Kidney (tissue), 13 donors: ENCODE measurements at regions not wholly inside any gene's neighbourhood (a gene's known extent, or its start where the extent isn't known, plus 50 kb on each side); places are given as distances from the start of the nearest gene placed in this dataset.
"Not testable (repeated sequence)": the region's sequence is repeated elsewhere in the genome, so short reads cannot be mapped to it uniquely, and the experiment has no call there.

Source experiments
- DNase-seq, 5 donors: peaks; one replicate each; pipeline ENCODE4 v3.0.0-alpha.2; 2013 to 2020
- FAIRE-seq: peaks from 2 replicates; lab custom pipeline; 2012; peaks lifted over from hg19 to GRCh38; lab: Jason Lieb, UNC
- H3K27ac ChIP-seq, 2 donors: one replicate each; pipeline ENCODE4 v1.7.0; 2013; ENCODE audit warnings: low read depth in 2 of 2, low read length in 2 of 2, inconsistent platforms in 1 of 2
- H3K27me3 ChIP-seq: one replicate; pipeline ENCODE4 v1.7.1; 2013; ENCODE audit warnings: low read length, inconsistent platforms; ENCODE audit not compliant: control insufficient read depth, insufficient read depth
- H3K36me3 ChIP-seq, 3 donors: one replicate each; pipeline versions ENCODE4 v1.7.0 to v1.7.1; 2013; ENCODE audit warnings: low read length in 3 of 3, control low read depth in 1 of 3, inconsistent platforms in 1 of 3; ENCODE audit not compliant: insufficient read depth in 3 of 3, control insufficient read depth in 2 of 3
- H3K4me1 ChIP-seq, 3 donors: one replicate each; pipeline versions ENCODE4 v1.7.0 to v1.7.1; 2013; ENCODE audit warnings: low read length in 3 of 3, inconsistent platforms in 1 of 3, low read depth in 1 of 3; ENCODE audit not compliant: control insufficient read depth in 2 of 3, insufficient read depth in 2 of 3
- H3K4me3 ChIP-seq, 3 donors: one replicate each; pipeline versions ENCODE4 v1.7.0 to v1.8.1; 2013; ENCODE audit warnings: low read length in 3 of 3, control low read depth in 1 of 3, inconsistent platforms in 1 of 3
- H3K9ac ChIP-seq, 3 donors: one replicate each; pipeline versions ENCODE4 v1.7.0 to v1.7.1; 2013; ENCODE audit warnings: low read length in 3 of 3, control low read depth in 1 of 3, inconsistent platforms in 1 of 3
- H3K9me3 ChIP-seq, 3 donors: one replicate each; pipeline versions ENCODE4 v1.7.0 to v1.7.1; 2013; ENCODE audit warnings: low read length in 3 of 3, control low read depth in 1 of 3, inconsistent platforms in 1 of 3; ENCODE audit not compliant: control insufficient read depth in 2 of 3, insufficient read depth in 1 of 3
- intact Hi-C: fragments of 100-400 bp; cut with DNase I; formaldehyde crosslinking; loops from one replicate; pipeline ENCODE4 v1.11.1; 2022
- TF ChIP-seq, protein P1 (sequence below): IDR thresholded peaks from 3 replicates; pipeline ENCODE4 v1.5.1; 2012; ENCODE audit warnings: mild to moderate bottlenecking, moderate library complexity, borderline replicate concordance; ENCODE audit not compliant: insufficient read depth; ENCODE audit errors: extremely low read depth
- donor health status: control.
- donor health status: control.
- donor health status: control.
- donor health status: control.
- donor health status: control.
- donor health status: DM: yes; HTN: yes; CAD: no.
- donor health status: Normal renal cell carcinoma (clear cell type).

DNA sequence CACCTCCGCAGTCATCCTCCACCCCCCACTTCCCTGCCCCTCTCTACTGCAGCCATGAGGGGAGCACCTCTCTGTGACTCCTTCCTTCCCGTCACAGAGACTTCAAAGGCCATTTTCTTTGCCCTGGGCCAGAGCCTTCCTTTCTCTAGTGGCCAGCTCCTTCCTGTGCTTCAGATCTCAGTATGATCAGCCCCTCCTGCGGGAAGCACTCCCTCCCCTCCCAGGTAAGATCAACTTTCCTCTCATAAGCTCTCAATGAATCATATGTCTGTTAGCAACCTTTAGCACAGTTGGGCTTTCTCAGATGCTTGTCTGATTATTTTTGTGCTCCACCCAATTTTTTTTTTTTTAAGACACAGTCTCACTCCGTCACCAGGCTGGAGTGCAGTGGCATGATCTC, 241.0 kb upstream of the PRSS1 start:
- Histone ChIP-seq H3K27ac (no peak overlapping the region), H3K27me3 (no peaks in the 10 kb centered on the region), H3K4me1 (no peaks in the 10 kb centered on the region), H3K36me3 (no peaks in the 10 kb centered on the region), H3K4me3 (no peak overlapping the region), H3K9me3 (no peaks in the 10 kb centered on the region), H3K9ac (no peak overlapping the region)
- DNase-seq: no peak
- TF ChIP-seq, protein P1, sequence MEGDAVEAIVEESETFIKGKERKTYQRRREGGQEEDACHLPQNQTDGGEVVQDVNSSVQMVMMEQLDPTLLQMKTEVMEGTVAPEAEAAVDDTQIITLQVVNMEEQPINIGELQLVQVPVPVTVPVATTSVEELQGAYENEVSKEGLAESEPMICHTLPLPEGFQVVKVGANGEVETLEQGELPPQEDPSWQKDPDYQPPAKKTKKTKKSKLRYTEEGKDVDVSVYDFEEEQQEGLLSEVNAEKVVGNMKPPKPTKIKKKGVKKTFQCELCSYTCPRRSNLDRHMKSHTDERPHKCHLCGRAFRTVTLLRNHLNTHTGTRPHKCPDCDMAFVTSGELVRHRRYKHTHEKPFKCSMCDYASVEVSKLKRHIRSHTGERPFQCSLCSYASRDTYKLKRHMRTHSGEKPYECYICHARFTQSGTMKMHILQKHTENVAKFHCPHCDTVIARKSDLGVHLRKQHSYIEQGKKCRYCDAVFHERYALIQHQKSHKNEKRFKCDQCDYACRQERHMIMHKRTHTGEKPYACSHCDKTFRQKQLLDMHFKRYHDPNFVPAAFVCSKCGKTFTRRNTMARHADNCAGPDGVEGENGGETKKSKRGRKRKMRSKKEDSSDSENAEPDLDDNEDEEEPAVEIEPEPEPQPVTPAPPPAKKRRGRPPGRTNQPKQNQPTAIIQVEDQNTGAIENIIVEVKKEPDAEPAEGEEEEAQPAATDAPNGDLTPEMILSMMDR: no peak
- intact Hi-C loops: no loop called here
- no peak for FAIRE-seq

DNA sequence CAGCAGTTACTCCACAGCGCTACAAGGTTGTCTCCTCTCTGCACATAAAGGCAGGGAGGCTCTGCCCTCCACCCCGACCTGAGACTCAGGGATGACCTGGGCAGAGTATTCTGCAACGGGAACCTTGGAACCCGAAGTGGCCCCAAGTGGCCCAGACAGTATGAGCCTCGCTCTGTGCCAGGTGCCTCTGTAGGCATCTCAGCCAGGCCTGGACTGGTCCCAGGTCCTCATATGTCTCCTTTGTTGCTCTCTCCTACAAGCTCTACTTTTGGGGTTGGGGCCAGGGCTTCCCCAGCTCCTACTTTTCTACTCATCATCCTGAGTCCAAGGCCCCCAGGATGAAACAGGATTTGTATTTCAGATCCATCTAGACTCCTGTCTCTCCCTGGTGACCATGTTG, 241.5 kb upstream of the PRSS1 start:
- TF ChIP-seq, protein P1: no peak
- Histone ChIP-seq H3K4me3 (no peak overlapping the region), H3K27ac (no peak overlapping the region), H3K9me3 (no peaks in the 10 kb centered on the region), H3K27me3 (no peaks in the 10 kb centered on the region), H3K9ac (no peak overlapping the region), H3K36me3 (no peaks in the 10 kb centered on the region), H3K4me1 (no peaks in the 10 kb centered on the region)
- FAIRE-seq (no peak), DNase-seq (no peak)
- intact Hi-C loops: no loop called here

DNA sequence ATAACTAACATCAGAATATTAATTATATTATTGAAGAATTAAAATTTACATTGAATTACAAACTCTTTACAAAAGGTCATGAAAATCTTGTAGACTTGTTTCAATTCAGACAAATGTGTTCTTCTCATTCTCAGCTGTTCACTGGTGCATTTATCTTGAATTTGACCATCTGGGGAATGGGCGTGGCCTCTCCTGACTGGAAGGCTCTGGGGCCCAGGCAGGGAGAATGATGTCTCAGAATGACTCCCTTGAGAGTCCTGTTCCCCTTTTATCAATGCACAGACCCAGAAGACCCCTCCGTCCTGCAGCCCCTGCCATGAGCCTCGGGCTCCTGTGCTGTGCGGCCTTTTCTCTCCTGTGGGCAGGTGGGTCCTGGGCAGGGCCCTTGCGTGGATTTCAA, 242.2 kb upstream of the PRSS1 start:
- FAIRE-seq, H3K27ac ChIP-seq, H3K9me3 ChIP-seq, H3K27me3 ChIP-seq, H3K9ac ChIP-seq, H3K36me3 ChIP-seq, DNase-seq, H3K4me1 ChIP-seq, intact Hi-C loops, H3K4me3 ChIP-seq: not testable (repeated sequence)

DNA sequence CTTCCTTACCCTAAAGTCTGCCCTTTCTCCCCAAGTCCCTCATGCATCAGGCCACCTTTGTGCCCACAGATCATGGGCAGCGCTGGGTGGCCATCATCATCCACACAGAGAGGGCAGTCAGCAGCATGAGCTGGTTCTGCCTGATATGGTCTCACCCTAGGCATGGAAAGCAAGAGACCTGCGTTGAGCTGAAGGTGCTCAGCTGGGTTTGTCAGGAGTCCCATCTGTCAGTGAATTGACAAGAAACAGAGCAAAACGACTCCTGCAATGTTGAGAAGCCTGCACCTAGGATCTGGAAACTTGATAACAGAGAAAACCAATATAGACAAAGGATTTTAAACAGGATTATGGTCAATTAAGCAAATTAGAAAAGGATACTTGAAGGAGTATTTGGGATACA, 242.7 kb upstream of the PRSS1 start:
- DNase-seq: no peak
- no peaks in the 10 kb centered on the region for H3K9me3 ChIP-seq
- FAIRE-seq: no peak
- no peaks in the 10 kb centered on the region for H3K4me1 ChIP-seq
- H3K27me3 ChIP-seq: no peaks in the 10 kb centered on the region
- H3K36me3 ChIP-seq: no peaks in the 10 kb centered on the region
- no peak overlapping the region for H3K9ac ChIP-seq
- intact Hi-C loops: no loop called here
- TF ChIP-seq, protein P1: no peak
- no peak overlapping the region for H3K27ac ChIP-seq
- no peak overlapping the region for H3K4me3 ChIP-seq

DNA sequence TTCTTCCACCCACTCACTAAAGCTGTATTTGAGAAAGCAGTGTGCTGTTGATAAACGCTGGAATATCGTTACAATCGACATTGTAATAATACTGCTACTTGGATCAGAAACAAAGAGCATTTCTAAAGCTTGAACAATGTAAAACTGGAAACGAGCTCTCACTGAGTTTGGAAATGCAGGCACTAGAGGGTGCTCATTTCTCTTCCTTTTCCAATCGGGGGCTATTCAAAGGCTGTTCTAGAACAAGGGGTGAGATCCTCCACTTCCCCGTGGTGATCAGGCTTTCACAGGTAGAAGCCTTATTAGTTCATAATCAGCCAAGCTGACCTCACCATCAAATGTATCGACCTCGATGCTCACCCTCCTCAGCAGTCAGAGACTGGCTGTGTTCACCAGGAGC, 245.3 kb upstream of the PRSS1 start:
- H3K9me3 ChIP-seq, H3K9ac ChIP-seq, H3K27me3 ChIP-seq, FAIRE-seq, DNase-seq, H3K27ac ChIP-seq, H3K36me3 ChIP-seq, H3K4me1 ChIP-seq, intact Hi-C loops, H3K4me3 ChIP-seq: not testable (repeated sequence)
